HG02970 (cell line): ENCODE measurements at regions not wholly inside any gene's neighbourhood (a gene's known extent, or its start where the extent isn't known, plus 50 kb on each side); places are given as distances from the start of the nearest gene placed in this dataset.
"Not testable (repeated sequence)": the region's sequence is repeated elsewhere in the genome, so short reads cannot be mapped to it uniquely, and the experiment has no call there.

ENCODE experiments used
- ATAC-seq: cut with Tn5 transposase; IDR thresholded peaks from one replicate; pipeline ENCODE4 v1.9.1; 2021; ENCODE audit warnings: mild to moderate bottlenecking, moderate library complexity, moderate number of reproducible peaks; ENCODE audit not compliant: unreplicated experiment, low FRiP score

DNA sequence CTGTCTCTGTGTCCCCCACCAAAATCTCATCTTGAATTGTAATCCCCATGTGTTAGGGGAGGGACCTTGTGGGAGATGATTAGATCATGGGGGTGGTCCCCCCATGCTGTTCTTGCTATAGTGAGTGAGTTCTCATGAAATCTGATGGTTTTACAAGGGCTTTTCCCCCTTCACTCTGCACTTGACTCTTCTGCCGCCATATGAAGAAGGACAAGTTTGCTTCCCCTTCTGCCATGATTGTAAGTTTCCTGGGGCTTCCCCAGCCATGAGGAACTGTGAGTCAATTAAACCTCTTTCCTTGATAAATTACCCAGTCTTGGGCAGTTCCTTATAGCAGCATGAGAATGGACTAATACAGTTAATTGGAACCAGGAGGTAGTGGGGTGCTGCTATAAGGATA lies 137.1 kb upstream of the RAB4A start:
- ATAC-seq = no peak

DNA sequence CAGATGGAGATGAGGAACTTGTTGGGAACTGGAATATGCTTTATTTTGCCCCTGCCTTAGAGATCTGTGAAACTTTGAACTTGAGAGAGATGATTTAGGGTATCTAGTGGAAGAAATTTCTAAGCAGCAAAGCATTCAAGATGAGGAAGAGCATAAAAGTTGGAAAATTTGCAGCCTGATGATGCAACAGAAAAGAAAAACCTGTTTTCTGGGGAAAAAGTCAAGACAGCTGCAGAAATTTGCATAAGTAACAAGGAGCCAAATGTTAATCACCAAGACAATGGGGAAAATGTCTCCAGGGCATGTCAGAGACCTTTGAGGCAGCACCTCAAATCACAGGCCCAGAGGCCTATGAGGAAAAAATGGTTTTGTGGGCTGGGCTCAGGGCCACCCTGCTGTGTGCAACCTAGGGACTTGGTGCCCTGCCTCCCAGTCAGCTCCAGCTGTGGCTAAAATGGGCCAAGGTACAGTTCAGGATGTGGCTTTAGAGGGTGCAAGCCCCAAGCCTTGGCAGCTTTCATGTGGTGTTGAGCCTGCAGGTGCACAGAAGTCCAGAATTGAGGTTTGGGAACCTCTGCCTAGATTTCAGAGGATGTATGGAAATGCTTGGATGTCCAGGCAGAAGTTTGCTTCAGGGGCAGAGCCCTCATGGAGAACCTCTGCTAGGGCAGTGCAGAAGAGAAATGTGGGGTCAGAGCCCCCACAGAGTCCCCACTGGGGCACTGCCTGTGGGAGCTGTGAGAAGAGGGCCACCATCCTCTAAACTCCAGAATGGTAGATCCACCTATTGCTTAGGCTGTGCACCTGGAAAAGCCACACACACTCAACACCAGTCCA lies 136.3 kb upstream of the RAB4A start:
- ATAC-seq = not testable (repeated sequence)

GRCh38 chr1:229135773-229136172 lies 135.1 kb upstream of the RAB4A start:
- ATAC-seq = no peak

DNA sequence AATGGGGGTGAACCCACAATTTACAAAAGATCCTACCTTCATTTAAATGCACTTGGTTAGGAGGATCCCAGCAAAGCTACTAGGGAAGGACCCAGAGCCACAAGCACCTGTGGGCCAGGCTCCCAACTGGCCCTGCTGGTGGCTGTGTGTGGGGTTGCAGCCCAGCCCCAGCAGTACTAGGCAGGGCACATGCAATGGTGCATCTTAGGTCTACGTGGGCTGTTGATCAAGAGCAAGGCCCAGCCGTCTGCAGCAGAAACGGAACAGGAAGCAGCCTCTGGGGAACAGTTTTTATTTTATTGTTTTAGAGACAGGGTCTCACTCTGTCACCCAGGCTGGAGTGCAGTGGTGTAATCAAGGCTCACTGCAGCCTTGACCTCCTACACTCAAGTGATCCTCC lies 134.1 kb upstream of the RAB4A start:
- ATAC-seq = no peak

- ATAC-seq = no peak
These were observed 133.6 kb upstream of the RAB4A start for GRCh38 chr1:229137271-229137670.

- no peak for ATAC-seq
These were observed 132.9 kb upstream of the RAB4A start for GRCh38 chr1:229138058-229138457.

GRCh38 chr1:229139331-229140118 lies 131.4 kb upstream of the RAB4A start:
- no peak for ATAC-seq

- ATAC-seq = no peak
These were observed 130.9 kb upstream of the RAB4A start for GRCh38 chr1:229140119-229140396.

GRCh38 chr1:229141271-229141670 lies 129.6 kb upstream of the RAB4A start:
- ATAC-seq = no peak

DNA sequence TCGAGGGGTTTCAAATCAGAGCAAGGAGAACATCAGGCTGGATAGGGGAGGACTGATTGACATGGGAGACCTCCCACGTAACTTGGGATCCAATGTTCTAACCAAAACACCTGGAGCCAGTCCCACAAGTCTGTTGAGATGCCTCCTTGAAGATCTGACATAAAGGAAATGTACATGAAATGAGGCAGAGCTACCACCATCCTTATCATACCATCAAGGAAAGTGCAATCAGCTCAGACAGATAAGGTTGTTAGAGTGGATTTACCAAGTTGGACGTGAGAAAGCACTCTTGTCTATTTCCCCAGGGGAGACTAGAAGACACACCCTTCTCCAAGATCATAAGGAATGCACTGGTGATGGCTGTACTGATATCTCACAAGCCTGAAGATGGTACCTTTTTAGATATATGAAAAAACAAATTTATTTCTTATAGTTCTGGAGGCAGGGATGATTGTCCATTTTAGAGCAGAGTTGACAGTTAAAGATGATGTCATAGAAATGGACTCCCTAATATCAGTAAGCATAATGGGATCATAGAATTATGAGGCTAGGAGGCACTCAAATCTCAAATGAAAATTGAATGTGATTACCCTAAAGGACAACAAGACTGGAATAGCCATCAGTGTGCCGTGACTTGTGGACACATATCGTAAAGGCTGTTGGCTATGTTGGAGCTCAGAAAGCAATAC lies 129.1 kb upstream of the RAB4A start:
- no peak for ATAC-seq

- ATAC-seq = no peak
These were observed 128.4 kb upstream of the RAB4A start for GRCh38 chr1:229142471-229142870.

- no peak for ATAC-seq
These were observed 124.3 kb upstream of the RAB4A start for GRCh38 chr1:229146647-229147046.

DNA sequence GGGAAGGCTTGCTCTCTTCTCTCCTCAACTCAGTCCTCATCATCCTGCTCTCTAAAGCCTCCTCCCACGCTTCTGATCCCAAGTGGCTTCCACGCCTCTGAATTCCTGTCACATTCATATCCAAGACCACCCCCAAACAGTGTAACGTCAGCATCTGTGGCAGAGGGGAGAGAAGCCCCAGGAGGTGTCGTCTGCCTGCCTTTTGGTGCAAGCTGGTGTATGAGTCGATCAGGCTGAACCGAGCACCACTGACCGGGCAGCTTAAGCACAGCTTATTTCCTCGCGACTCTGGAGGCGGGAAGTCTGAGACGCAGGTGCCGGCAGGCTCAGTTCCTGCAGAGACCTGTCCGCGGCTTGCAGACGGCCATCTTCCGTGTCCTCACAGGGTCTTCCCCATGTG lies 123.8 kb upstream of the RAB4A start:
- no peak for ATAC-seq

DNA sequence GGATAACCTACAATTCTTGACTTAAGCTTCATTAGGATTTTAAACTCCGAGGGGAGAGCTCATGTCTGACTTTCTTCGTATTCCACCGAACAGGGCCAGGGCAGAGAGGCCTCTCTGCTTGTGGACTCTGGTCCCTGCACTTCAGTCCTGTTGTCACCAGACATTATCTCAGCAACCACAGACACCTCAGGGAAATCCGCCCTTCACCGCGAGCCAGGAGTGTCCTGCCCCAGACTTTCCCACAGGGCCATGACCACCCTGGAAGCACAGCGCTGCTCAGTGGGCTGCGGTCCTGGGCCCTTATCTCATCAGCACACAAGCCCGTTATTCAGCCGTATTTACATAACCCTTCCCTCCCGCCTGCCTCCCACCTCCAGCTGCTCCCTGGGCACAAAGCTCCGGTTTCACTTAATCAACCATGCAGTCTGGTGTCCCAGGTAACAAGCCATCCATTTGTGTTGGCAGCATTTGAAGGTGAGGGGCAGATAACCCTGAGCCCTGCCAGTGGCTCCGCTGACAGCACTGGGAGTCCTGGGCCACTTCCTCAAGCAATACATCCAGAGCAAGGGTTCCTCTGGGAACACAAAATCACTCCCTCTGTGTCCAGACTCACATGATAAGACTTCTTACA lies 122.8 kb upstream of the RAB4A start:
- ATAC-seq = no peak

DNA sequence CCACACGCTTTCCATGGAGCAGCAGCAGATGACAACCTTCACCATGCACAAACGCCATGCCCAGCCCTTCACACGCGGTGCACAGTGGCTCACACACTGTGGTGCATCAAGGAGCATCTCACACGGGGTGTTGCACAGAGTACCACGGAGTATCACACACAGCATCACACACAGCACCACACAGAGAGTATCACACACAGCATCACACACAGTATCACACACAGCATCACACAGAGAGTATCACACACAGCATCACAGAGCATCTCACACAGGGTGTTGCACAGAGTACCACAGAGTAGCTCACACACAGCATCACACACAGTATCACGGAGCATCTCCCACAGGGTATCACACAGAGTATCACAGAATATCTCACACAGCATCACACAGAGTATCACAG lies 122.2 kb upstream of the RAB4A start:
- no peak for ATAC-seq

- ATAC-seq = no peak
These were observed 121.5 kb upstream of the RAB4A start for GRCh38 chr1:229149435-229149834.

- ATAC-seq = no peak
These were observed 120.4 kb upstream of the RAB4A start for GRCh38 chr1:229150518-229150917.

GRCh38 chr1:229151412-229151811 lies 119.5 kb upstream of the RAB4A start:
- ATAC-seq = not testable (repeated sequence)

- ATAC-seq = no peak
These were observed 118.6 kb upstream of the RAB4A start for GRCh38 chr1:229152311-229152710.

DNA sequence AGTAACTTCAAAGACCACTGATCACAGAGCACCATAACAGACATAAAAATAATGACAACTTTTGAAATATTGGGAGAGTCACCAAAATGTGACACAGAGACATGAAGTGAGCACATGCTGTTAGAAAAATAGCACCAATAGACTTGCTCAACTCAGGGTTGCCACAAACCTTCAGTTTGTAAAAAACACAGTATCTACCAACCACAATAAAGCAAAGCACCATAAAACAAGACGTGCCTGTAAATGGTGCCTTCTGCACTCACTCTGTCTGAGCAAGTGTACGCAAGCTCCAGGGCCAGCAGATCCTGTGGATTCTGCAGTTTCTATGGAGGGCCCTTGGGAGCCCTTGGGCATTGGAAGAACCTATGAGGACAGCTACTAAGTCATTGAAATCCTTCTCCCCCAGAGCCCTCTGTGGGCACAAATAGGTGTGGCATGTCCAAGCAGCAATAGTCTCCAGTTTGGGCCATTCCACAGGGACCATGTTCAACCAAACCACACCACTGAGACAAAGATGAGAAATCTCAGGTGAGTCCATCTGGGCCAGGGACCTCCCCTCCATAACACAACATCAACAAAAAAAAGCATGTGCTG lies 116.9 kb upstream of the RAB4A start:
- ATAC-seq = no peak

- ATAC-seq = no peak
These were observed 116.1 kb upstream of the RAB4A start for GRCh38 chr1:229154811-229155210.
